Naive thymus-derived CD4-positive, alpha-beta T cell (primary cell): ENCODE measurements at regions not wholly inside any gene's neighbourhood (a gene's known extent, or its start where the extent isn't known, plus 50 kb on each side); places are given as distances from the start of the nearest gene placed in this dataset.

Source experiments
- ATAC-seq: fragments of 150-1000 bp; cut with Tn5 transposase; 2 replicates; pipeline ENCODE4 v1.10.0; 2021; ENCODE audit warnings: mild to moderate bottlenecking, moderate library complexity
- CTCF ChIA-PET: fragments of 350-600 bp; sonication (Branson Sonifier 250); formaldehyde crosslinking; loops from one replicate; lab custom pipeline; 2021; ENCODE audit warnings: antibody characterized with exemption; lab: Charles Lee
- POLR2A ChIA-PET: fragments of 350-600 bp; sonication (Branson Sonifier 250); formaldehyde crosslinking; loops from one replicate; lab custom pipeline; 2021; ENCODE audit warnings: antibody characterized with exemption, inconsistent platforms; lab: Charles Lee
- DNase-seq, 9 donors: peaks; one replicate each; pipeline versions ENCODE4 v3.0.0 to v3.0.0-alpha.2; 2020 to 2022; ENCODE audit warnings: mixed read lengths in 1 of 9
- H3K27ac ChIP-seq: one replicate; pipeline ENCODE4 v1.7.0; 2013; ENCODE audit warnings: mild to moderate bottlenecking, low read depth, low read length, moderate library complexity
- H3K27me3 ChIP-seq, 2 donors: one replicate each; pipeline ENCODE4 v1.7.0; 2013; ENCODE audit warnings: low read length in 2 of 2, mild to moderate bottlenecking in 2 of 2, moderate library complexity in 2 of 2; ENCODE audit not compliant: control insufficient read depth in 2 of 2, insufficient read depth in 2 of 2
- H3K36me3 ChIP-seq, 3 experiments: 1 replicate in 2 of 3; 2 replicates in 1 of 3; pipeline ENCODE4 v1.7.0; 2013; ENCODE audit warnings: low read length in 3 of 3, mild to moderate bottlenecking in 3 of 3, moderate library complexity in 1 of 3; ENCODE audit not compliant: insufficient read depth in 3 of 3, control insufficient read depth in 2 of 3
- H3K4me1 ChIP-seq, 2 donors: one replicate each; pipeline ENCODE4 v1.7.0; 2013; ENCODE audit warnings: low read length in 2 of 2, mild to moderate bottlenecking in 2 of 2, moderate library complexity in 1 of 2; ENCODE audit not compliant: control insufficient read depth in 2 of 2, insufficient read depth in 2 of 2
- H3K4me3 ChIP-seq: 2 replicates; pipeline ENCODE4 v1.7.0; 2013; ENCODE audit warnings: mild to moderate bottlenecking, low read length
- H3K9me3 ChIP-seq, 3 experiments: 1 replicate in 2 of 3; 2 replicates in 1 of 3; pipeline ENCODE4 v1.7.0; 2013; ENCODE audit warnings: low read length in 3 of 3; ENCODE audit not compliant: control insufficient read depth in 2 of 3
- H3K27ac Mint-ChIP-seq, 9 donors: one replicate each; pipeline ENCODE4 v1.8.0; 2020 to 2022; ENCODE audit warnings: mixed read lengths in 9 of 9, mild to moderate bottlenecking in 8 of 9, moderate library complexity in 5 of 9, inconsistent platforms in 2 of 9
- H3K27me3 Mint-ChIP-seq, 5 donors: one replicate each; pipeline ENCODE4 v1.8.0; 2021 to 2022; ENCODE audit warnings: mixed read lengths in 5 of 5, mild to moderate bottlenecking in 1 of 5
- H3K36me3 Mint-ChIP-seq, 5 donors: one replicate each; pipeline ENCODE4 v1.8.0; 2020 to 2022; ENCODE audit warnings: mixed read lengths in 5 of 5, mild to moderate bottlenecking in 3 of 5, inconsistent platforms in 1 of 5
- H3K4me1 Mint-ChIP-seq, 7 donors: one replicate each; pipeline ENCODE4 v1.8.0; 2020 to 2022; ENCODE audit warnings: mixed read lengths in 7 of 7, mild to moderate bottlenecking in 3 of 7, inconsistent platforms in 1 of 7
- H3K4me3 Mint-ChIP-seq, 10 donors: one replicate each; pipeline ENCODE4 v1.8.0; 2020 to 2022; ENCODE audit warnings: mild to moderate bottlenecking in 10 of 10, mixed read lengths in 10 of 10, moderate library complexity in 6 of 10, inconsistent platforms in 2 of 10
- H3K9me3 Mint-ChIP-seq, 11 donors: one replicate each; pipeline ENCODE4 v1.8.0; 2020 to 2022; ENCODE audit warnings: mixed read lengths in 11 of 11, mild to moderate bottlenecking in 4 of 11, inconsistent platforms in 1 of 11, moderate library complexity in 1 of 11
- intact Hi-C, 2 donors: fragments of 100-400 bp; cut with micrococcal nuclease; formaldehyde crosslinking; loops; one replicate each; pipeline ENCODE4 v1.15.1; 2023

- Histone ChIP-seq H3K9me3 (no peaks in the 10 kb centered on the region), H3K27ac (no peak overlapping the region), H3K4me1 (no peaks in the 10 kb centered on the region), H3K36me3 (no peaks in the 10 kb centered on the region), H3K4me3 (no peak overlapping the region), H3K27me3 (no peaks in the 10 kb centered on the region)
- ChIA-PET POLR2A (no interaction called here), CTCF (no interaction called here)
- DNase-seq (no peak), ATAC-seq (no peak)
- Mint-ChIP-seq H3K27ac (no peak overlapping the region), H3K36me3 (no peaks in the 10 kb centered on the region), H3K4me3 (no peak overlapping the region), H3K9me3 (peaks cover 0 to 23% (median 4%) of the 10 kb centered on the region in 11 donors), H3K27me3 (no peaks in the 10 kb centered on the region), H3K4me1 (no peaks in the 10 kb centered on the region)
- intact Hi-C loops = no loop called here
Observed at GRCh38 chr2:153311432-153311831, 167.1 kb downstream of the RPRM start.

- DNase-seq (no peak), ATAC-seq (no peak)
- H3K9me3 Mint-ChIP-seq = peaks cover 0 to 16% (median 3%) of the 10 kb centered on the region in 11 donors
- H3K4me1 Mint-ChIP-seq = no peaks in the 10 kb centered on the region
- H3K27me3 Mint-ChIP-seq = no peaks in the 10 kb centered on the region
- no peak overlapping the region for H3K27ac Mint-ChIP-seq
- no peaks in the 10 kb centered on the region for H3K36me3 Mint-ChIP-seq
- Histone ChIP-seq H3K27ac (no peak overlapping the region), H3K27me3 (no peaks in the 10 kb centered on the region), H3K36me3 (no peaks in the 10 kb centered on the region), H3K4me3 (no peak overlapping the region), H3K9me3 (no peaks in the 10 kb centered on the region), H3K4me1 (no peaks in the 10 kb centered on the region)
- no peak overlapping the region for H3K4me3 Mint-ChIP-seq
- intact Hi-C loops = no loop called here
- POLR2A ChIA-PET = no interaction called here
- CTCF ChIA-PET = no interaction called here
Observed at GRCh38 chr2:153308466-153308865, 170.1 kb downstream of the RPRM start.

- H3K9me3 Mint-ChIP-seq = peaks cover 0 to 13% (median 4%) of the 10 kb centered on the region in 11 donors
- no peaks in the 10 kb centered on the region for H3K9me3 ChIP-seq
- no peak overlapping the region for H3K4me3 Mint-ChIP-seq
- H3K4me1 ChIP-seq = no peaks in the 10 kb centered on the region
- no peaks in the 10 kb centered on the region for H3K4me1 Mint-ChIP-seq
- no peaks in the 10 kb centered on the region for H3K27me3 Mint-ChIP-seq
- DNase-seq = no peak
- no peaks in the 10 kb centered on the region for H3K36me3 Mint-ChIP-seq
- H3K27ac Mint-ChIP-seq = no peak overlapping the region
- no peaks in the 10 kb centered on the region for H3K36me3 ChIP-seq
- POLR2A ChIA-PET = no interaction called here
- no peaks in the 10 kb centered on the region for H3K27me3 ChIP-seq
- H3K27ac ChIP-seq = no peak overlapping the region
- intact Hi-C loops = no loop called here
- CTCF ChIA-PET = no interaction called here
- no peak for ATAC-seq
- no peak overlapping the region for H3K4me3 ChIP-seq
Observed at GRCh38 chr2:153307223-153307622, 171.3 kb downstream of the RPRM start.

- Histone ChIP-seq H3K27ac (no peak overlapping the region), H3K4me3 (no peak overlapping the region), H3K27me3 (no peaks in the 10 kb centered on the region), H3K4me1 (no peaks in the 10 kb centered on the region), H3K9me3 (no peaks in the 10 kb centered on the region), H3K36me3 (no peaks in the 10 kb centered on the region)
- intact Hi-C loops = no loop called here
- no peaks in the 10 kb centered on the region for H3K36me3 Mint-ChIP-seq
- ChIA-PET POLR2A (no interaction called here), CTCF (no interaction called here)
- peaks cover 0 to 6% (median 1%) of the 10 kb centered on the region in 11 donors for H3K9me3 Mint-ChIP-seq
- no peaks in the 10 kb centered on the region for H3K27me3 Mint-ChIP-seq
- no peaks in the 10 kb centered on the region for H3K4me1 Mint-ChIP-seq
- peak overlapping the region in 1 of 10 donors; percentile 7 for H3K4me3 Mint-ChIP-seq
- ATAC-seq (no peak), DNase-seq (no peak)
- H3K27ac Mint-ChIP-seq = no peak overlapping the region
Observed at GRCh38 chr2:153299809-153300208, 178.8 kb downstream of the RPRM start.

- ATAC-seq (no peak), DNase-seq (no peak)
- H3K27ac ChIP-seq = no peak overlapping the region
- H3K27me3 Mint-ChIP-seq = no peaks in the 10 kb centered on the region
- intact Hi-C loops = no loop called here
- H3K4me3 Mint-ChIP-seq = no peak overlapping the region
- H3K4me3 ChIP-seq = no peak overlapping the region
- no peaks in the 10 kb centered on the region for H3K27me3 ChIP-seq
- H3K36me3 Mint-ChIP-seq = no peaks in the 10 kb centered on the region
- H3K27ac Mint-ChIP-seq = no peak overlapping the region
- no peaks in the 10 kb centered on the region for H3K36me3 ChIP-seq
- H3K9me3 ChIP-seq = no peaks in the 10 kb centered on the region
- H3K4me1 ChIP-seq = no peaks in the 10 kb centered on the region
- POLR2A ChIA-PET = no interaction called here
- peaks cover 0 to 6% (median 1%) of the 10 kb centered on the region in 11 donors for H3K9me3 Mint-ChIP-seq
- no peaks in the 10 kb centered on the region for H3K4me1 Mint-ChIP-seq
- CTCF ChIA-PET = no interaction called here
Observed at GRCh38 chr2:153299217-153299616, 179.3 kb downstream of the RPRM start.

- CTCF ChIA-PET = no interaction called here
- POLR2A ChIA-PET = no interaction called here
- H3K27me3 ChIP-seq = no peaks in the 10 kb centered on the region
- Mint-ChIP-seq H3K27ac (no peak overlapping the region), H3K27me3 (no peaks in the 10 kb centered on the region), H3K4me3 (no peak overlapping the region), H3K9me3 (peaks cover 0 to 2% (median 0%) of the 10 kb centered on the region in 11 donors), H3K4me1 (no peaks in the 10 kb centered on the region), H3K36me3 (no peaks in the 10 kb centered on the region)
- DNase-seq (no peak), ATAC-seq (no peak)
- H3K36me3 ChIP-seq = no peaks in the 10 kb centered on the region
- H3K27ac ChIP-seq = no peak overlapping the region
- intact Hi-C loops = no loop called here
- H3K4me1 ChIP-seq = no peaks in the 10 kb centered on the region
- no peaks in the 10 kb centered on the region for H3K9me3 ChIP-seq
- no peak overlapping the region for H3K4me3 ChIP-seq
Observed at GRCh38 chr2:153294199-153294786, 184.3 kb downstream of the RPRM start.

GRCh38 chr2:153291718-153292117 lies 186.8 kb downstream of the RPRM start:
- peaks cover 0 to 5% (median 0%) of the 10 kb centered on the region in 11 donors for H3K9me3 Mint-ChIP-seq
- Histone ChIP-seq H3K9me3 (no peaks in the 10 kb centered on the region), H3K4me1 (no peaks in the 10 kb centered on the region), H3K36me3 (no peaks in the 10 kb centered on the region), H3K4me3 (no peak overlapping the region), H3K27me3 (no peaks in the 10 kb centered on the region), H3K27ac (no peak overlapping the region)
- DNase-seq (no peak), ATAC-seq (no peak)
- H3K27me3 Mint-ChIP-seq = peaks cover 0 to 9% (median 0%) of the 10 kb centered on the region in 5 donors
- CTCF ChIA-PET = no interaction called here
- H3K36me3 Mint-ChIP-seq = no peaks in the 10 kb centered on the region
- peaks cover 0 to 4% (median 0%) of the 10 kb centered on the region in 7 donors for H3K4me1 Mint-ChIP-seq
- H3K4me3 Mint-ChIP-seq = no peak overlapping the region
- no peak overlapping the region for H3K27ac Mint-ChIP-seq
- intact Hi-C loops = no loop called here
- POLR2A ChIA-PET = no interaction called here
